Spleen (tissue), 11 donors: ENCODE measurements at regions not wholly inside any gene's neighbourhood (a gene's known extent, or its start where the extent isn't known, plus 50 kb on each side); places are given as distances from the start of the nearest gene placed in this dataset.

Source experiments
- DNase-seq: peaks from one replicate; pipeline ENCODE4 v3.0.0-alpha.2; 2020
- H3K27ac ChIP-seq, 8 donors: fragments of 200-600 bp; sonication (generic) in 7 of 8; 1 replicate in 4 of 8; 2 replicates in 4 of 8; pipeline versions ENCODE4 v1.5.0 to v1.8.0; 2016 to 2021; ENCODE audit warnings: inconsistent platforms in 4 of 8, mild to moderate bottlenecking in 4 of 8, moderate library complexity in 1 of 8
- H3K27me3 ChIP-seq, 7 donors: fragments of 200-600 bp; sonication (generic) in 6 of 7; replicated peaks in 1 of 7; 1 replicate in 4 of 7; 2 replicates in 3 of 7; pipeline versions ENCODE4 v1.5.0 to v1.8.0; 2016 to 2021; ENCODE audit warnings: inconsistent platforms in 3 of 7, mild to moderate bottlenecking in 1 of 7
- H3K36me3 ChIP-seq, 6 donors: fragments of 200-600 bp; sonication (generic) in 5 of 6; 1 replicate in 4 of 6; 2 replicates in 2 of 6; pipeline versions ENCODE4 v1.5.0 to v1.8.0; 2016 to 2021; ENCODE audit warnings: inconsistent platforms in 2 of 6
- H3K4me1 ChIP-seq, 6 donors: fragments of 200-600 bp; sonication (generic) in 5 of 6; 1 replicate in 3 of 6; 2 replicates in 3 of 6; pipeline versions ENCODE4 v1.5.0 to v1.8.0; 2016 to 2021; ENCODE audit warnings: inconsistent platforms in 3 of 6
- H3K4me3 ChIP-seq, 8 donors: fragments of 200-600 bp; sonication (generic) in 7 of 8; 1 replicate in 4 of 8; 2 replicates in 4 of 8; pipeline versions ENCODE4 v1.5.0 to v1.8.0; 2016 to 2021; ENCODE audit warnings: inconsistent platforms in 4 of 8, mild to moderate bottlenecking in 4 of 8, moderate library complexity in 2 of 8
- H3K9me3 ChIP-seq, 8 donors: fragments of 200-600 bp; sonication (generic) in 7 of 8; 1 replicate in 4 of 8; 2 replicates in 4 of 8; pipeline versions ENCODE4 v1.5.0 to v1.8.0; 2016 to 2021; ENCODE audit warnings: inconsistent platforms in 4 of 8
- CTCF ChIP-seq, 11 experiments: fragments of 200-600 bp in 7 of 11; fragments of 450-650 bp in 4 of 11; sonication (generic) in 4 of 11; IDR thresholded peaks in 8 of 11; conservative IDR thresholded peaks in 3 of 11; 1 replicate in 7 of 11; 2 replicates in 4 of 11; pipeline versions ENCODE4 v1.4.0 to v1.8.0; 2016 to 2021; ENCODE audit warnings: antibody characterized with exemption in 11 of 11, inconsistent platforms in 4 of 11, mild to moderate bottlenecking in 1 of 11
- POLR2A ChIP-seq, 3 donors: fragments of 450-650 bp; IDR thresholded peaks; one replicate each; pipeline ENCODE4 v1.5.1; 2017; ENCODE audit warnings: antibody characterized with exemption in 3 of 3, mild to moderate bottlenecking in 1 of 3
- POLR2AphosphoS5 ChIP-seq, 3 donors: sonication (generic); formaldehyde crosslinking; IDR thresholded peaks; one replicate each; pipeline ENCODE4 v1.5.1; 2017; ENCODE audit warnings: antibody characterized with exemption in 3 of 3
- WGBS, 5 donors: extraction: QIAGEN DNeasy Blood & Tissue Kit in 3 of 5; methylation state at CpG; one replicate each; pipeline versions ENCODE4 v1.1.5 to v1.1.7; 2013 to 2018; 5-methylcytosine and 5-hydroxymethylcytosine counted together
- intact Hi-C: fragments of 100-400 bp; cut with DNase I; formaldehyde crosslinking; loops from one replicate; pipeline ENCODE4 v1.15.0; 2023; ENCODE audit warnings: low total_unique reads
- donor health status: healthy with polysubstance abuse.
- donor health status: DM: no; HTN: no; CAD: no; lungs with moderate emphysema.
- donor health status: DM: no; HTN: no; CAD: no.
- donor health status: Bipolar disorder and iron deficiency.
- donor health status: healthy.
- donor health status: DM: no; HTN: no; CAD: no.
- donor health status: DM: yes; HTN: yes; CAD: no.

- Histone ChIP-seq H3K27ac (no peak overlapping the region), H3K36me3 (no peaks in the 10 kb centered on the region), H3K4me3 (no peak overlapping the region), H3K27me3 (no peaks in the 10 kb centered on the region), H3K9me3 (no peaks in the 10 kb centered on the region), H3K4me1 (peaks cover 0 to 14% (median 0%) of the 10 kb centered on the region in 6 donors)
- intact Hi-C loops: no loop called here
- WGBS, 5 donors: 47 to 69% (median 63%) methylated on average over 5 of the region's 5 CpGs
- no peak for TF ChIP-seq POLR2A (IDR thresholded peaks at IDR 0.05)
- no peak for TF ChIP-seq CTCF (IDR thresholded peaks at IDR 0.05 in 8 of 11, conservative IDR thresholded peaks at IDR 0.05 in 3 of 11)
- TF ChIP-seq POLR2AphosphoS5 (IDR thresholded peaks at IDR 0.05): no peak
- no peak for DNase-seq
Measured at GRCh38 chr21:31394309-31394708, 50.2 kb upstream of the TIAM1 start.
